ENCODE measurements at regions not wholly inside any gene's neighbourhood (a gene's known extent, or its start where the extent isn't known, plus 50 kb on each side); places are given as distances from the start of the nearest gene placed in this dataset.

DNA sequence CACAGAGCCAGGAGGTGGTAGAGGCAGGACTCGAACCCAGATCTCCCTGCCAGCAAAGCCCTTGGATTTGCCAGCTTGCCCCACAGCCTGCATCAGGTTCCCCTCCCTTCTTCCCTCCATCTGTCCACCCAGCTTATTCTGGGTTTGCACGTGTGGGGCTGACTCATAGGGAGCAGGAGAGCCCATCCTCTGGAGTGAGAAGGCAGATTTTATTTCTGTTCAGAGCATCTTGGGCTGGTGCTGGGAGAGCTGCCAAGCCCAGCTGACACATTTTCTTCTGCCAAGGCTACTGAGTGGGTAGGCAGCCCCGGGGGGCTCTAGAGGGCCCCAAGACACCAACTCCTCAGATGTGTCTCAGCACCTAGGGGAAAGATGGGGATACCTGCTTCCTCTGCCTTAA, 106.3 kb upstream of the CRHR1 start:
- TF ChIP-seq CTCF (IDR thresholded peaks at IDR 0.05), result no peak
- no peak for TF ChIP-seq POLR2A (IDR thresholded peaks at IDR 0.05)

Data from testis (tissue), 2 donors.